Stimulated activated CD8-positive, alpha-beta memory T cell treated with anti-CD3 and anti-CD28 coated beads, Interleukin-4, amount 100 ng/mL, for 48 hours (primary cell): ENCODE measurements at regions not wholly inside any gene's neighbourhood (a gene's known extent, or its start where the extent isn't known, plus 50 kb on each side); places are given as distances from the start of the nearest gene placed in this dataset.
"Not testable (repeated sequence)": the region's sequence is repeated elsewhere in the genome, so short reads cannot be mapped to it uniquely, and the experiment has no call there.

ENCODE experiments used
- DNase-seq: peaks from one replicate; pipeline ENCODE4 v3.0.0-alpha.2; 2020

DNA sequence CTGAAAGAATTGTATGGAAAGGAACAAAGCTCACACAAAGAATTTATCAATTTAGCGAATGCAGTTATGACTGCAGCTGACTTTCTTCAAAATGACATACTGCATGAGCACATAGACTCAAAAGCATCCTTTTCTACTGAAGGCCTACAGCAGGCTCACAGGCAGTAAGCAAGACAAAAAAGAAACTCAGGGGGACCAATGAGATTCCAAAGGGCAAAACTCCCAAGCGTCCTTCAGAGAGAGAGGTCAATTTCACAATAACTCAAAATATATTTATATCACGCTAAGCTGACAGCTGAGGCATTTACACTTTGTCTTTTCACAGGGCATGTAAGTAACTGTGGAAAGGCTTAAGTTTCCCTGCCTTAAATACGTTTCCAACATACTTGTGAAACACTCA is 427.9 kb upstream of the RASGRP1 start:
- no peak for DNase-seq

DNA sequence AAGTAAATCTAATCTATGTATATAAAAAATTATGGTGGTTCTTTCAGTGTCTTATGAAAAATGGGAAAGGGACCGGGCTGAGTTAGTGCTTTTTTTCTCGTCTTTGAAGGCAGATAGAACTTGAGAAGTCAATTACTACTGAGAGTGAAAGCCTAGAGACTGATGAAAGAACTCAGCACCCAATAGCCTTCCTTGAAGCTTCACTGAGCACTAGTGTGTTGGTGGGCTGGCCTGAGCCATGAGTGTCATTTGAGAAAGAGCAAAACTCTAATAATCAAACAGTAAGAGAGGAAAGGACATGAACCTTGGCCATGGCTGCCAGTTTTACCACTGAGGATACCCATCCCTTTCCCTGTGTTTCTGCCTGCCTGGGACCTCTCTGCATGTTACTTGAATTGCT is 428.3 kb upstream of the RASGRP1 start:
- no peak for DNase-seq

DNA sequence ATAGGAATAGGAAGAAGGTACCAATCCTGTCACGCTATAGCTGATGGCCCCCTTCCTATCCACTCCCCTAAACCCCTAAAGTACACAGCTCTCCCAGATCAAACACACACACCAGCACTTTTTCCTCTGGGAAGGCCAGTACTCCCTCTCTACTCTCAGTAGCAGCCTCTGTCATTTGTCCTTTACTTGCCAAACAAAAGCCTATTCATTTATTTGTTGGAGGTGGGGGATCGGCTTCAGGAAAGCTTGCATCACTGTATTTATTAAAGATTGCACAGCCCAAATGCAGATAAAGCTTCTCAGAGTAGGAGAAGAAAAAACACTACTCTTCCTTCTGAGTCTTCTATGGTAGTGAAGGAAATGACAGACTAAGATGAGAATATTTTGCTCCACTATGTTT is 429.7 kb upstream of the RASGRP1 start:
- DNase-seq = no peak

DNA sequence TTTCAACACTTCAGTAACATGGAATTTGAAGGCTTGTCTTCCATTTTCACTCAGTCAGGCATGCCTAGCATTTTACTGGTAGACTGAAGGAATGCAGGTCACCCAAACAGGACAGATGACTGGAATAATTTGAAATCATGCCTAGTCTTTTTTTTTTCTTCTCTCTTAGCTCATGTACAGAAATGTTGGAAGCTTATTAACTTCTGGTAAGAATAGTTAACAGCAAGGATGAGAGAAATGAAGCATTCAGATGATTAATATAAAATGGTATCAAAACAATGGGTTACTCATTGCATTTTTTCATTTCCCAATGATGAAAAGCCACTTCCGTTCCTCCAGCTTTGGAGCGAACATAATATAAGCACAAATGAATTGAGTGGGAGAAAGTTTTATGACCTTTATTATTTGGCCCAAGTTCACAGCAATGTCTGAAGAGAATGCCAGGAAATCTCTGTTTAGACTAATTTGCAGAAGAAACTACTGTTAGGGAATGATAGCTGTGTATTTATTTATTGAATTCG is 431.6 kb upstream of the RASGRP1 start:
- DNase-seq = no peak

DNA sequence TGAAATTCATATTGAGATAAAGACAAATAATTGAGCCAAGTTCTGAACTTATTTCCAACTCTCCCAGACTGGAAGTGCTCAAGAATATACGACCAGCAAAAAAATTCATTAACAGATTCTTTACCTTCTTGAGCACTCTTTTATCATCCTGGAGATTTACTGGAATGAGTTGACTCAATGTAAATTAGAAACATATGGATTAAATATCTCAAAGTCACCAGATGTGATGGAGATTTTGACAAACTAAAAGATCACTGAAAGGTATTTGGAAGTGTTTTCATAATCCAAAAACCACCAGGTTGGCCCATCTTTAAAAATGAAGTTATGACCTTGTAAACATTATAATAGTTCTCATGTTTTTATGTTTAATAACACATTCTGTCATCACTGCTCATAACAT is 433.2 kb upstream of the RASGRP1 start:
- no peak for DNase-seq

DNA sequence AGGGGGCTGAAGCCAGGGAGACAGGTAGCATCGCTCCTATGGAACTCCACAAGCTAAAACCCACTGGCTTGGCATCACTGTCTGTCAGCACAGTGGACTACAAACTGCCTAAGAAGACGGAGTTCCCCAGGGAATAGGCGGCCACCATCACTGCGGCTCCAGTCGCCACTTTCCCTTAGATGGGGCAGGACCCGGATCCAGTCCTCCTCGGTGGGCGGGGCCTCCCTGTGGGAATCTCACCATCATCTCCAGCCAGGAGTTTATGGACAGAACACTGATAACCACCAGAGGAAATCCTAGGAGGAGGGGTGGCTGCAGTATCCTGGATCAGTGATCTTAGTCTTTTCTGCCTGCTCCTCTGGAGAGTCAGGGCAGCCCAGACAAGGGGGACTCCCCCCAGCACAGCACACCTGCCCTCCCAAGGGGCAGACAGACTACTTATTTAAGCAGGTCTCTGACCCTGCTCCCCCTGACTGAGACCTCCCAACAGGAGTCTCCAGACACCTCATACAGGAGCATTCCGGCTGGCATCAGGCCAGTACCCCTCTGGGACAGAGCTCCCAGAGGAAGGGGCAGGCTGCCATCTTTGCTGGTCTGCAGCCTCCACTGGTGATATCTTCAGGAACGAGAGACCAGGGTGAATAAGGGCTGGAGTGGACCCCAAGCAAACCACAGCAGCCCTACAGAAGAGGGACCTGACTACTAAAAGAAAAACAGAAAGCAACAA is 435.6 kb upstream of the RASGRP1 start:
- DNase-seq = no peak

DNA sequence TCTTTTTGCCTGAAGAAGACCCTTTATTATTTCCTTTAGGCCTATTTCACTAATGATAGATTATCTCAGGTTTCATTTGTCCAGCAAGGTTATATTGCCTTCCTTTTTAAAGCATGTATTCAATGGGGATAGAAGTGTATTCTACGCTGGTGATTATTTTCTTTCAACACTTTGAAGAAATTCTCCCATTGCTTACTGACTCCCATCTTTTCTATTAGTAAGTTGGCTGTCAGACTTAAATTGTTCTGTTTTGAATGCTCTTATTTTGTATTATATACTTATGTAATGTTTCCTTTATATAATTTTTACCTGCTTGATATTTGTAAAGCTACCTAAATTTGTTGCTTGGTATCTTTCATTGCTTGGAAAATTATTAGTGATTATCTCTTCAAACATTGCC is 445.1 kb upstream of the RASGRP1 start:
- no peak for DNase-seq

DNA sequence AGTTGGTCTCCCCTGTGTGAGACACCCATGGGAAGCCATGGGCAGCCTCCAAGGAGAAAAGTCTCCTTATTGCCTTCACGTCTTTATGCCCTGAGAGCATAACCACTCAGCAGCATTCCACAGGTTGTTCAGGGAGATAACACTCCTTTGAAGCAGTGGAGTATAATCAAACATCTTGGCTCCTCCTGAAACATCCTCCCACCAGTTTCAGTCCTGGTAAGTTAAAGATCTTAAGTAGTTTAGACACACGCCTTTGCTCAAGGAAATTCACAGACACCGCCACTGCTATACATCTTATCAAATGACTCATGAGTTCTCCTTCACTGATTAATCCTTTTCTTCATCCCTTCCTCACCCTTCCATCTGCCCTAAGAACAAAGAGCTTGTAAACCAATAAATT is 446.5 kb upstream of the RASGRP1 start:
- DNase-seq = not testable (repeated sequence)

DNA sequence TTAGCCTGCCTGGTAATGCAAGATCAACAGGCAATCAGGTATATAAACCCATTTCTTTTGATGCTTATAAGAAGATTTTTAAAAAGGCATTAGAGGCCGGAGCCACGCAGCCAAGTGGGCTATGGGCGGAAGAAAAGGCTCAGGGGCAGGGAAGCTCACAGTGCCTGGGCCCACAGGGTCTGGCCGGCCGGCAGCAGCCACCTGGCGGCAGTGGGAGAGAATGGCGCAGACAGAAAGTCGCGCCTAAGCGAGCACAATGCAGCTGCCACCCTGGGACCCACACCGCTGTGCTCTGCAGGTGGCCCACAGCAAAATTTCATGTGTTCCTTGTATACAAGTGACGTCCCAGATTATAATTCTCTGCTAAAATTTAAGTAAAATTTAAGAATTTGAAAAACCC is 448.6 kb upstream of the RASGRP1 start:
- no peak for DNase-seq

DNA sequence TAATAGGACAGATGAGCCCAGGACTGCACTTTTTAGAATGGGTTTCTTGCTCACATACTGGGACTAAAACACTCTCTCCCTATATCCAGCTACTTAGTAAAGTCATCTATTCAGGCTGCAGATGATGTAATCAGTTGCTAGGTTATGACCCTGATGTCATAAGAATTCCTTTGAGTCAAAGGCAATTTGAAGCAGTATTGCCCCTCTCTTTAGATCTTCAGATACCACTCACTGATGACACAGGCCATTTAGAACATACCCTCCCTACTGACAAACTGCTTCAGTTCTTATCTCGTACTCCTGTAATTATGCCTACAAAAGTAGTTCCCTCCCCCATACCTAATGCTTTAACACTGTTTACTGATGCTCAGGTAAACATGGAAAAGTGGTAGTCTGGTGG is 450.1 kb upstream of the RASGRP1 start:
- no peak for DNase-seq

DNA sequence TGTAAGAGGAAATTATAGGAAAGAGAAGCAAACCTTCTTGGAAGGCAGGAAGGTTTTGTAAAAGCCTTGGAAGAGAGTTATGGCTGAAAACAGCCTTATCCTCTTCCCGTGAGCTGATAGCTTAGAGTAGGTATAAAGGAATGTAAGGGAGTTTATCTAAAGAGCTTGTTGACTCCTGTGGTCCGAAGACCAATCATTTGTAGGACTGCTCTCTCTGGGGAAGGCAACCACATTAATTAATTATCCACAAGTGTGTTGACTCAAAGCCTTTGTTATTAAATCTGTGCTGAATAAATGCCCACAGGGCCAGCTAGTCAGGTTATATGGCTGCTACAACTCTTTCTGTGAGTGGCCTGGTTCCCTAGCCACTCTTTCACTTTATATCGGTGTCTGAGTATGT is 452.1 kb upstream of the RASGRP1 start:
- DNase-seq = no peak

DNA sequence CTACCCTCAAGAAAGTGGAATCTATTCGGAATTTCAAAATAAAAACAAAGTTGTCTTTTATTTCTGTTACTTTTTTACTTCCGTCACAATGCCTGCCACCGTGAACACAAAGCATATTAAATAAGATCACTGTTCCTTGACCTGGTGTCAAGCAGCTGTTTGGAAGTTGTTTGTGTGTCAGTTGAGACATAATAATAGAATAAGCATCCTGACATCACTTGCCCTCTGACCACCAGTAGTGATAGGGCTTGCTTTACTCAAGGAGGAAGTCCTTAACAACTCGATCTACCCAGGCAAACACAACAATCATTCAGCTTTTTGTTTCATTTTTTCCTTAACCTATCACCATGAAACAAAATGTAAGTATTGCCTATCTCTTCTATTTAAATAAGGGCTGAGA is 454.4 kb upstream of the RASGRP1 start:
- no peak for DNase-seq

DNA sequence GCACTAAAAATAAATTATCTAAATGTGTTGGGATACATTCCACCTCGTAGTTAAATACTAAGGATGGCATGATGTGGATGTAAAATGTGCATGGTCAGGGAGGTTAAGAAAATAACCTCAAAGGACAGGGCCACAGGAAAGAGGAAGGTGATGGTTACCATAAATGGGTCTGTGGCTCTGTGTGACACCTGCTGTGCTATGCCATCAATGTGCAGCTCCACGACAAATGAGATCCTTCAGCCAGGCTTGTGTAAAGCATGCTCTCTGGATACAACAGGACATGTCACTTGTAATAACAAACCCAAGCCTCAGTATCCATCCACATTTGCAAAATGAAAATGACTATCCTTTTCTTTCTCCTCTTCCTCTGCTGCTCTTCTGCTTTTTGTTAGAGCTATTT is 456.7 kb upstream of the RASGRP1 start:
- DNase-seq = no peak

DNA sequence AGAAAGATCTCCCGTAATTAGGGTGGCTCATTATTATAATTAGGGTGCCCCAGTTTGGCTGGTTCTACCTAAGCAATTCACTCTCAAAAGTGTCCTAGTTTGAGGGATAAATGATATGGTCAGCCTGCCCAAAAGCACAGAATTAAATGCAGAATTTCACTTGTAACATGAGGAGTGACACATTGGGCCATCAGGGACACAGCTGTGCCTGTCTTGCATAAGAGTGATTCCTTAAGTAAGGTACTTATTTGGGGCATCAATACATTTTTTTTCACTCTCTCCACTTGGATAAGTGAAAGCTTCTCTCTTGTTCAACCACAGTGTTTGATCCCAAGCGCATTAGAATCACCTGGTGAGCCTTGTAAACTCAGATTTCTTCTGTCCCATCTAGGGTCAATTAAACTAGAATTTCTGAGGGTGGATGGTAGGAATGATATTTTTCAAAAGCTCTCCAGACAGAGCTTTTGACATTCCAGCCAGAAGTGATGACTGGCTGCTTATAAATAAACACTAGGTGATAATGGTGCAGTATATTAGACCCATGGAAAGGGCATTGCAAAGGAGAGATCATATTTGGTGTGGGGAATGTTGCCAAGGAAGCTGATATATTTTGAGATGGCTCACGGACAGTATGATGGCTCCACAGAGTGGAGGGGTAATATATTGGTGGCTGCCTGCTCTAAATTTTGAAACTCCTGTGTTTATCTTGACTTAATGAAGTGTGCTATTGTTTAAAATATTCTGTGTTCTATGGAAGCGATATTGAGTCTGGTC is 458.1 kb upstream of the RASGRP1 start:
- DNase-seq = no peak

DNA sequence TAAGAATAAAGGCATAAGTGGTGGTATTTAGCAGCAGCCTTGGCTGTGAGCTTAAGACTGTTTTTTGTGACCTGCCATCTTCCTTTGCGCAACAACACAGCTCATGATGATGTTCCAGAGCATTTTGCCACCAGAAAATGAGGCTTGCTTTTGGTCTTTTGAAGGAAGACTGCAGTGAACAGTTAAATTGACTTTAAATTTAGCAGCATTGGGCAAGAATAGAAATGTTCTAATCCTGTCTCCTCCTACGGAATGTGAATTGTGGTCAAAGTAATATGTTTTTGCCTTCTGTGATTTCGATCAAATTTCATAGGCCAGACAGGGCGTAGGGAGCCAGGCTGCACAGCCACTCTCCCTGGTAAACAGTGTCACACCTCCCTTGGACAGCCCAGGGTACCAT is 460.7 kb upstream of the RASGRP1 start:
- DNase-seq = no peak

DNA sequence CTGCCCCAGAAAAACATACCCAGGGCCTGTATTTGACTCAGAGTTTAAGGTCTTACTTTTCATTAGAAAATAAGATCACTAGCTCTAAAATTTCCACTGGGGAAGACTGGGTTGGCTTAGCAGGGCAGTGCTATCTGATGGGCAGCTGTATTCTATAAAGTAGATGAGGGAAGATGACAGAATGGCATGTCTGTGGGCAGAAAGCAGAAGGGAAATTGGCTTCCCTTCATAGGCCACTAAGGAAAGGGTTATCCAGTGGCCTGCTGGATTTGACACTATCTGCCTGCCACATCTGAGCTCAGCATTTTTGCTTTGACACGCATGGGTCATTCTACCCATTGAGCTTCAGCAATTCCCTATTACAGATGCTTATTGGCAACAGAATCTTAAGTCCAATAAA is 461.3 kb upstream of the RASGRP1 start:
- DNase-seq = no peak

DNA sequence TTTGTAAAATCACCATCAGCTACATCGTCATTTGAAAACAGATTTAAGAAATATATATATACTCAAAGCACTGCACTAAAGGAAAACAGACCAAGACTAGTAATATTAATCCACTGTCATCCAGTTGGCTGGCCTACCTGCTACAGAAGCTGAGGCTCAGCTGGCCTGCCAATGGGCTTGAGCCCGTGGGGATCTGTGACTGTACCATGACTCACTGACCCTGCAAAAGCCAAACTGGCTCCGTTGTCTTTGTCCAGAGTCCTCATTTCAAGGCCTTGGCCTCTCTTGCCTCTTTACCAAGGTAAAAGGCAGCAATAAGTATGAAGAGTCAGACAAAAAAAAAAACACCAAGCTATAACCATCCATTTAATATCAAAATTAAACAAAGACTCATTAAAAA is 463.5 kb upstream of the RASGRP1 start:
- no peak for DNase-seq

DNA sequence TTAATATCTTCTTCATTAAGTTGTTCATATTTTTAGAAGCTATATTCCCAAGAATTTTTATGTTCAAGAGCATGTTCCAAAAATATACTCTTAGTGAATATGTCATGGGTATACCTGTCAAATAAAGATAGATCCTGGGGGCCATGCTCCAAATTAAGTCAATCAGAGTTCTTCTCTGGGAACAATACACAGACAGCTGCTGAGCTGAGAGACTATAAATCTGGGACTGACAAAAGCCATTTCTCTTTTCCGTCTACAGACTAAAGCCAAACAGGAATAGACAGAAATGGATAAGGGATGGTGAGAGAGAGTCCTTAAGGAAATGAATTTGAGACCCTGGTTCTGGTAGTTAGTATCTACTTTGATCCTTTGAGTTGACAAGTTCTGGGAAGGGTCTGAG is 465.1 kb upstream of the RASGRP1 start:
- DNase-seq = no peak

DNA sequence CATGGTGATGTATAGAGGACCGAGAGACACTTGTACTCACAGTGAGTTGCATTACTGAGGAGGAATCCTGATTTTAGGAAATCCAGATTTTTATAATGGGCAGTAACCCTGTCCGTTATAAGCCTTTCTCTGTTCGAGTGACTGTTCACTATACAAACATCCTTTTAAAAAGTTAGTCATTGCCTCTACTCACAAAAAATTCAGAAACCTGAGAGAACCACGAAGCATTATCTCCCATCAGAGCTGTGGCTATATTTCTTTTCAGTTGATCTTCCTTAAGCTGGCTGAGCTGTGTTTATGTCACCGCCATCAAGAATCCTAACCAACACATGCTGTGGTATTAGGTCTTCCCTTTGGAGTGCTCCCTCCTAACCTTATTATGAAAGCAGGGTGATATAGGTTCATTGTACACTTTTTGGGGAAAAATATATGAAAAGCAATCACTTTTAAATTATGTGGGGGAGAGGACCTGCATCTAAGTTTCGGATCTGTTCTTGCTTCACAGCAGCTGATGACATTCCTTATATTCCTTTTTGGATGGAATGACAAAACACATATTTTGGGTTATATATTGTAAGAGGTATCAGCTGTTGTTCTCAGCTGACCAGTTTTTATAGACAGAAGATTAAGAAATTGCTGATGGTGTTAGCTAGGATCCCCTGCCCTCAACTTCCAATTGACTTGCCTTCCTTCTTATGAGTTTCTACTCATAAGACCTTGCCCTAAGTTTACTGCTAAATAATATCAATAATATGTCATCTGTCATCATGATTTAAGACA is 465.9 kb upstream of the RASGRP1 start:
- DNase-seq = no peak

DNA sequence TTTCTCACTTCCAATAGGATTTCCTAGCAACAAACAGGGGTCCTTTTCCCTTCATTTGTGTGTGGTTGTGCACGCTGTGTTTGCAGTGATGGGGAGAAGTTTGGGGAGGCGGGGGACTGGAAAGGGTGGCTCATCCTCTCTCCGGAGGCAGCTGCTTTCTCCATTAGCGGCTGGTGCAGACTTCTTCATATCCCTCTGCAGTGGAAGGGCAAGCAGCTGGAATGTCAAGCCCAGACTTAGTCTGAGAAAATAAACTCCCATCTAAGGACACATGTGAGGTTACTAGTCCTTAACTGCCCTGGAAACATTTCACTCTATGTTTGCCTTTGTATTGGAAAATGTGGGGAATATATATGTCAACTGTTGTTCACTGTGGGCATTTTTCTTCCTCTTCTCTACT is 467.0 kb upstream of the RASGRP1 start:
- DNase-seq = no peak

DNA sequence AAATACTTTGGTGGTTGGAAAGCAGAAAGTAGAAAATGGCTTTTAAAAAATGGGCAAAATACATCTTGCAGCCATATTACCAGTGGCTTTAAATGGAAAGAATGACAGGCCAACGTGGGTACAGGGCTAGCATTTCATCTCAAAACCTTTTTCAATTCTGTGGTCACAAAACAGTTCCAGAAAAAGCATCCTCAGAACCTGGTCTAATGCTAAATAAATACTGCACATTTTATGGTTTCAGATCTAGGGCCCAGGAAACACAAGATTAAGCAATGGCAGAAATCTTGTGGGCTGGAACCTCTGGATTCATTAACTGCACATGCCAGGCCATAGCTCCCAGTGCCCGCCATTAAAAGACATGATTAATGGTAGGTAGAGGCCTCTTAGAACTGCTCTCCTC is 470.2 kb upstream of the RASGRP1 start:
- no peak for DNase-seq

DNA sequence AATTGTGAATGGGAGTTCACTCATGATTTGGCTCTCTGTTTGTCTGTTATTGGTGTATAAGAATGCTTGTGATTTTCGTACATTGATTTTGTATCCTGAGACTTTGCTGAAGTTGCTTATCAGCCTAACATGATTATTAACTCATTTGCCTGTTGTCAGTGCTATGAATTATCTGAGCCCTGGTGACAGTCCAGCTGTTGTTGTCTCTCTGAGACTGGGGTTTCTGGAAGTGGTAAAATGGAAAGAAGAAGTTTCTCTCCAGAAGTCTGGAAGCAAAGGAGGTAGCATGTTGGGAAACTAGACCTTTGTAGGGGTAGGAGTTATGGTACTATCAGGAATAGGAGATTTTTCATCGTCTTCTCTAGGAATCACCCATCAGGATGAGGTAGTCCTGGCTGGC is 473.0 kb upstream of the RASGRP1 start:
- DNase-seq = not testable (repeated sequence)

DNA sequence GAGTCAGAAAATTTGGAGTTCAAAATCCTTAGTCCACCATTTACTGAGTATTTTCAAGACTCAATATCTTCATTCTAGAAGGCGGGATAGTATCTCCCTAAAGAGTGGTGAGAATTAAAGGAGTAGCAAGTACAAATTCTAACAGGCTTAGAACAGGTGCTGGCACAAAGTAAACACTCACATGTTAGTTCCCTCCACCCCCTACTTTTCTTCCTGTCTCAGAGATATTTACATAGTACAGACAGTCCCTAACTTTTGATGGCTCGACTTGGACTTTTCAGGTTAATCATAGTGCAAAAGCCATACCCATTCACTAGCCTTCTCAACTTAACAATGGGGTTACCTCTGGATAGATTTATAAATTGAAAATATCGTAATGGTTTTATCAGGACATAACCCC is 476.2 kb upstream of the RASGRP1 start:
- DNase-seq = no peak

DNA sequence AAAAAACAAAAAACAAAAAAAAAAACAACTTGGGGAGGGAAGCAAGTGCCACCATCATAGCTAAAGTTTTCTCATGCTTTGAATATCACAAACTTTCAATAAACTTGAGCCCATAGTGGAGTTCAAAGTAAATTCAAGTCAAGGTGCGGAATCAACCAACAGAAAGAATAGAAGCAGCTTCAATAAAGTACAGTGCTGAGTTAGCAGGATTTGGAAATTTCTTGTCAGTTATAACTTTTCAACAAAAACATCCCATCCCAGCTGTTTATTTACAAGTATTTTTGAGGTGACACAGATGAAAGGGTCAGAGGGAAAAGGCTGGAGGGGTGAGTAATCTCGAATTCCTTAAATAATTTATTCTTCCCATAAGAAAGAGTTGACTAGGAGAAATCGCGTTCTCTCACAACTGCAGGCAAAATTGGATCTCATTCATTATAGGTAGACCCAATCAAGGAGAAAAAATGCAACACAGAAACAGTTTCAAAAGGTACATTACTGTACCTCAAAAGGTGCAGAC is 477.4 kb upstream of the RASGRP1 start:
- DNase-seq = no peak
